ENCODE measurements at regions not wholly inside any gene's neighbourhood (a gene's known extent, or its start where the extent isn't known, plus 50 kb on each side); places are given as distances from the start of the nearest gene placed in this dataset.

GRCh38 chr3:69604735-69605450, 134.4 kb upstream of the MITF start:
- Histone ChIP-seq H3K36me3 (no peaks in the 10 kb centered on the region), H3K27me3 (no peaks in the 10 kb centered on the region), H3K27ac (no peak overlapping the region), H3K4me3 (no peak overlapping the region), H3K9me3 (peaks cover 0 to 2% of the 10 kb centered on the region in 2 donors), H3K4me1 (no peaks in the 10 kb centered on the region)
- TF ChIP-seq, protein P1, sequence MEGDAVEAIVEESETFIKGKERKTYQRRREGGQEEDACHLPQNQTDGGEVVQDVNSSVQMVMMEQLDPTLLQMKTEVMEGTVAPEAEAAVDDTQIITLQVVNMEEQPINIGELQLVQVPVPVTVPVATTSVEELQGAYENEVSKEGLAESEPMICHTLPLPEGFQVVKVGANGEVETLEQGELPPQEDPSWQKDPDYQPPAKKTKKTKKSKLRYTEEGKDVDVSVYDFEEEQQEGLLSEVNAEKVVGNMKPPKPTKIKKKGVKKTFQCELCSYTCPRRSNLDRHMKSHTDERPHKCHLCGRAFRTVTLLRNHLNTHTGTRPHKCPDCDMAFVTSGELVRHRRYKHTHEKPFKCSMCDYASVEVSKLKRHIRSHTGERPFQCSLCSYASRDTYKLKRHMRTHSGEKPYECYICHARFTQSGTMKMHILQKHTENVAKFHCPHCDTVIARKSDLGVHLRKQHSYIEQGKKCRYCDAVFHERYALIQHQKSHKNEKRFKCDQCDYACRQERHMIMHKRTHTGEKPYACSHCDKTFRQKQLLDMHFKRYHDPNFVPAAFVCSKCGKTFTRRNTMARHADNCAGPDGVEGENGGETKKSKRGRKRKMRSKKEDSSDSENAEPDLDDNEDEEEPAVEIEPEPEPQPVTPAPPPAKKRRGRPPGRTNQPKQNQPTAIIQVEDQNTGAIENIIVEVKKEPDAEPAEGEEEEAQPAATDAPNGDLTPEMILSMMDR (IDR thresholded peaks at IDR 0.05), result no peak
- intact Hi-C loops (cut with DNase I), result no loop called here
- ATAC-seq, result no peak
- DNase-seq, result no peak

DNA sequence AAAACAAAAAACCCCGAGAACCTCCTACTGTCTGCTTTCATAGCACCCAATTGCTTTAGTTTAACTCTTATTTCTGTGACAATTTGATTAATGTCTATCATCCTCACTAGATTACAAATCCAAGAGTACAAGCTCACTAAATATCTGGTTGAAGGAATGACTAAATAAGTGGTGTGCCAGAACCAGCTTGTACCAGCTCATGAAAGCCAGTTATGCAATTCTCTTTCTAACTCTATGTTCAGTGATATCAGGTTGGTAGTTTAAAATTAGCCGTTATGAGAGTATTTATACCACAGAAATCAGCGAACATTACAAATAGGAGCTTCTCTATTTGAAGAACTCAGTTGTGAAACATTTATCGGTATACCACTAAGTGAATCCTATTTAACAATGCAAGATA, 137.2 kb upstream of the MITF start:
- no peak overlapping the region for H3K27ac ChIP-seq
- H3K4me3 ChIP-seq, result no peak overlapping the region
- H3K4me1 ChIP-seq, result no peaks in the 10 kb centered on the region
- intact Hi-C loops (cut with DNase I), result no loop called here
- peaks cover 0 to 2% of the 10 kb centered on the region in 2 donors for H3K9me3 ChIP-seq
- DNase-seq (no peak), ATAC-seq (no peak)
- H3K36me3 ChIP-seq, result no peaks in the 10 kb centered on the region
- H3K27me3 ChIP-seq, result no peaks in the 10 kb centered on the region
- TF ChIP-seq, protein P1 (IDR thresholded peaks at IDR 0.05), result no peak

- intact Hi-C loops (cut with DNase I), result no loop called here
- ATAC-seq (no peak), DNase-seq (no peak)
- Histone ChIP-seq H3K27ac (no peak overlapping the region), H3K4me3 (no peak overlapping the region), H3K4me1 (no peaks in the 10 kb centered on the region), H3K36me3 (no peaks in the 10 kb centered on the region), H3K9me3 (no peaks in the 10 kb centered on the region), H3K27me3 (peaks cover 0 to 7% of the 10 kb centered on the region in 2 donors)
- TF ChIP-seq, protein P1 (IDR thresholded peaks at IDR 0.05), result no peak
These were observed 145.0 kb upstream of the MITF start for GRCh38 chr3:69594286-69594685.

- intact Hi-C loops (cut with DNase I), result no loop called here
- ATAC-seq, result no peak
- DNase-seq, result no peak
- no peaks in the 10 kb centered on the region for H3K36me3 ChIP-seq
- no peak overlapping the region for H3K4me3 ChIP-seq
- H3K27ac ChIP-seq, result no peak overlapping the region
- no peaks in the 10 kb centered on the region for H3K4me1 ChIP-seq
- peaks cover 0 to 7% of the 10 kb centered on the region in 2 donors for H3K27me3 ChIP-seq
- TF ChIP-seq, protein P1 (IDR thresholded peaks at IDR 0.05), result no peak
- H3K9me3 ChIP-seq, result peaks cover 4 to 19% of the 10 kb centered on the region in 2 donors
These were observed 148.0 kb upstream of the MITF start for GRCh38 chr3:69591164-69591736.

- peaks cover 4 to 20% of the 10 kb centered on the region in 2 donors for H3K9me3 ChIP-seq
- DNase-seq (no peak), ATAC-seq (no peak)
- no peaks in the 10 kb centered on the region for H3K36me3 ChIP-seq
- intact Hi-C loops (cut with DNase I), result no loop called here
- H3K27ac ChIP-seq, result no peak overlapping the region
- H3K27me3 ChIP-seq, result peaks cover 0 to 7% of the 10 kb centered on the region in 2 donors
- TF ChIP-seq, protein P1 (IDR thresholded peaks at IDR 0.05), result no peak
- H3K4me1 ChIP-seq, result no peaks in the 10 kb centered on the region
- H3K4me3 ChIP-seq, result no peak overlapping the region
These were observed 149.2 kb upstream of the MITF start for GRCh38 chr3:69590111-69590510.
